Epithelial cell of proximal tubule (primary cell): ENCODE measurements at regions not wholly inside any gene's neighbourhood (a gene's known extent, or its start where the extent isn't known, plus 50 kb on each side); places are given as distances from the start of the nearest gene placed in this dataset.
A peak's percentile ranks its signal among the peaks of the same experiment; 100 is the strongest.

Experiments used
- DNase-seq: peaks from one replicate; pipeline ENCODE4 v3.0.0-alpha.2; 2011; ENCODE audit warnings: low read depth
- H3K4me3 ChIP-seq: 2 replicates; pipeline ENCODE4 v1.5.1; 2011; ENCODE audit warnings: low read depth, mild to moderate bottlenecking, low read length
- CTCF ChIP-seq: conservative IDR thresholded peaks from 2 replicates; pipeline ENCODE4 v1.5.1; 2012; ENCODE audit warnings: low read depth, mild to moderate bottlenecking, low read length

- DNase-seq: no peak
- no peak overlapping the region for H3K4me3 ChIP-seq
- TF ChIP-seq CTCF: no peak
These were observed 194.3 kb downstream of the NSUN3 start for GRCh38 chr3:94256888-94257813.

- no peak for DNase-seq
- H3K4me3 ChIP-seq: no peak overlapping the region
- no peak for TF ChIP-seq CTCF
These were observed 196.0 kb downstream of the NSUN3 start for GRCh38 chr3:94258851-94259250.

- DNase-seq: no peak
- no peak for TF ChIP-seq CTCF
- H3K4me3 ChIP-seq: no peak overlapping the region
These were observed 196.4 kb downstream of the NSUN3 start for GRCh38 chr3:94259291-94259690.

GRCh38 chr3:94269763-94270162 lies 206.9 kb downstream of the NSUN3 start:
- no peak for TF ChIP-seq CTCF
- no peak for DNase-seq
- no peak overlapping the region for H3K4me3 ChIP-seq

GRCh38 chr3:94272016-94272415 lies 209.2 kb downstream of the NSUN3 start:
- DNase-seq: no peak
- TF ChIP-seq CTCF: no peak
- no peak overlapping the region for H3K4me3 ChIP-seq

- H3K4me3 ChIP-seq: no peak overlapping the region
- no peak for DNase-seq
- TF ChIP-seq CTCF: no peak
These were observed 218.1 kb downstream of the NSUN3 start for GRCh38 chr3:94280958-94281357.

GRCh38 chr3:94285872-94286271 lies 223.0 kb downstream of the NSUN3 start:
- DNase-seq: no peak
- peak; percentile 51 for TF ChIP-seq CTCF
- H3K4me3 ChIP-seq: no peak overlapping the region
